Testis (tissue), 2 donors: ENCODE measurements at regions not wholly inside any gene's neighbourhood (a gene's known extent, or its start where the extent isn't known, plus 50 kb on each side); places are given as distances from the start of the nearest gene placed in this dataset.
"Not testable (repeated sequence)": the region's sequence is repeated elsewhere in the genome, so short reads cannot be mapped to it uniquely, and the experiment has no call there.

ENCODE experiments used
- DNase-seq: peaks from one replicate; pipeline ENCODE4 v3.0.0-alpha.2; 2019
- H3K27ac ChIP-seq, 2 donors: fragments of 200-600 bp; sonication (generic); one replicate each; pipeline ENCODE4 v1.5.1; 2019
- H3K27me3 ChIP-seq: fragments of 200-600 bp; sonication (generic); one replicate; pipeline ENCODE4 v1.5.1; 2019
- H3K36me3 ChIP-seq: fragments of 200-600 bp; sonication (generic); one replicate; pipeline ENCODE4 v1.5.1; 2017; ENCODE audit warnings: low read depth; ENCODE audit errors: missing control alignments
- H3K4me1 ChIP-seq: fragments of 200-600 bp; sonication (generic); one replicate; pipeline ENCODE4 v1.5.1; 2019
- H3K4me3 ChIP-seq, 2 donors: fragments of 200-600 bp; sonication (generic); one replicate each; pipeline ENCODE4 v1.5.1; 2017 to 2019
- H3K9me3 ChIP-seq: fragments of 200-600 bp; sonication (generic); one replicate; pipeline ENCODE4 v1.5.1; 2017
- CTCF ChIP-seq, 3 experiments: fragments of 450-650 bp in 2 of 3; fragments of 200-600 bp in 1 of 3; sonication (generic) in 1 of 3; IDR thresholded peaks; one replicate each; pipeline ENCODE4 v1.5.1; 2016 to 2019; ENCODE audit warnings: antibody characterized with exemption in 3 of 3, mild to moderate bottlenecking in 2 of 3, moderate library complexity in 1 of 3
- POLR2A ChIP-seq: fragments of 450-650 bp; IDR thresholded peaks from one replicate; pipeline ENCODE4 v1.6.1; 2017; ENCODE audit warnings: antibody characterized with exemption, mild to moderate bottlenecking, moderate library complexity
- WGBS, 2 donors: methylation state at CpG; one replicate each; pipeline ENCODE4 v1.1.5; 2018; 5-methylcytosine and 5-hydroxymethylcytosine counted together
- intact Hi-C: fragments of 100-400 bp; cut with DNase I; formaldehyde crosslinking; loops from one replicate; pipeline ENCODE4 v1.15.1; 2023; ENCODE audit warnings: low total_unique reads

GRCh38 chr1:102151242-102151641 lies 154.5 kb upstream of the OLFM3 start:
- no peak for DNase-seq
- no peaks in the 10 kb centered on the region for H3K27me3 ChIP-seq
- intact Hi-C loops: no loop called here
- TF ChIP-seq POLR2A: no peak
- TF ChIP-seq CTCF (IDR thresholded peaks at IDR 0.05): no peak
- no peaks in the 10 kb centered on the region for H3K9me3 ChIP-seq
- no peak overlapping the region for H3K27ac ChIP-seq
- H3K4me3 ChIP-seq: no peak overlapping the region
- WGBS, 2 donors: 67 to 76% methylated on average over 3 of the region's 3 CpGs
- H3K4me1 ChIP-seq: no peaks in the 10 kb centered on the region
- no peaks in the 10 kb centered on the region for H3K36me3 ChIP-seq

DNA sequence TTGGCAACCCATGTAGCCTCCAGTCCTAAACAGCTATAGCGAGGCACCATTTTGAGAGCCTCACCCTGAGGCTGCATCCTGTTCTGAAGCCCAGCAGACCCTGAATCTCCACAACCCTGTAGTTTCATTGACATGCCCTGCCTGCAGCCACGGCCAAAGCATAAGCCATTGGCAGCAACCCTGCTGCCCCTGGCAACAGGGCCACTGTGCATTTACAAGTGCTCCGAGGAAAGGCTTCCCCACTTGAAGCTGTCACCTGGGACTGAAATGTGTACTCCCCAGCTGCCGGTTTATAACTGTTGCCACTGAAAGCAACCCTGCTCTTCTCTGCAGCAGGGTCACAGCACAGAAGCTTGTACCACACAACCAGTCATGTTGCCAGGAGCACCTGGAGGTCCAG lies 124.2 kb upstream of the OLFM3 start:
- Histone ChIP-seq H3K4me3 (no peak overlapping the region), H3K4me1 (no peaks in the 10 kb centered on the region), H3K27me3 (no peaks in the 10 kb centered on the region), H3K36me3 (no peaks in the 10 kb centered on the region), H3K27ac (no peak overlapping the region), H3K9me3 (no peaks in the 10 kb centered on the region)
- intact Hi-C loops: no loop called here
- WGBS, 2 donors: 63 to 75% methylated on average over 2 to 4 of the region's 4 CpGs
- no peak for DNase-seq
- TF ChIP-seq CTCF (IDR thresholded peaks at IDR 0.05) (no peak), POLR2A (no peak)

- H3K4me1 ChIP-seq: no peaks in the 10 kb centered on the region
- H3K4me3 ChIP-seq: no peak overlapping the region
- H3K36me3 ChIP-seq: no peaks in the 10 kb centered on the region
- no peak for DNase-seq
- H3K27me3 ChIP-seq: no peaks in the 10 kb centered on the region
- intact Hi-C loops: no loop called here
- H3K27ac ChIP-seq: no peak overlapping the region
- no peaks in the 10 kb centered on the region for H3K9me3 ChIP-seq
- TF ChIP-seq POLR2A: no peak
- no peak for TF ChIP-seq CTCF (IDR thresholded peaks at IDR 0.05)
- 38 to 40% methylated on average over 3 of the region's 3 CpGs for WGBS, 2 donors
Measured at GRCh38 chr1:102118150-102118549, 121.4 kb upstream of the OLFM3 start.

GRCh38 chr1:102110586-102110985 lies 113.9 kb upstream of the OLFM3 start:
- intact Hi-C loops: no loop called here
- no peak for TF ChIP-seq POLR2A
- TF ChIP-seq CTCF (IDR thresholded peaks at IDR 0.05): no peak
- Histone ChIP-seq H3K36me3 (no peaks in the 10 kb centered on the region), H3K4me1 (no peaks in the 10 kb centered on the region), H3K27ac (no peak overlapping the region), H3K9me3 (no peaks in the 10 kb centered on the region), H3K27me3 (no peaks in the 10 kb centered on the region), H3K4me3 (no peak overlapping the region)
- DNase-seq: no peak
- 58 to 66% methylated on average over 3 of the region's 3 CpGs for WGBS, 2 donors

- H3K27ac ChIP-seq, intact Hi-C loops, H3K4me3 ChIP-seq, H3K36me3 ChIP-seq, H3K4me1 ChIP-seq, DNase-seq, H3K27me3 ChIP-seq, H3K9me3 ChIP-seq: not testable (repeated sequence)
- 61 to 93% methylated on average over 2 of the region's 2 CpGs for WGBS, 2 donors
Measured at GRCh38 chr1:102109493-102109892, 112.8 kb upstream of the OLFM3 start.
